C1 segment of cervical spinal cord (tissue), 14 donors: ENCODE measurements at regions not wholly inside any gene's neighbourhood (a gene's known extent, or its start where the extent isn't known, plus 50 kb on each side); places are given as distances from the start of the nearest gene placed in this dataset.
A peak's percentile ranks its signal among the peaks of the same experiment; 100 is the strongest.

Experiments used
- DNase-seq, 14 donors: peaks; one replicate each; lab custom pipeline; 2025; lab: John Stamatoyannopoulos, UW

- DNase-seq = no peak
These were observed 288.9 kb upstream of the DMAC1 start for GRCh38 chr9:8088477-8088876.

GRCh38 chr9:8085986-8086385 lies 286.4 kb upstream of the DMAC1 start:
- DNase-seq = no peak

- DNase-seq = no peak
These were observed 279.1 kb upstream of the DMAC1 start for GRCh38 chr9:8078641-8079140.

GRCh38 chr9:8074713-8075286 lies 275.2 kb upstream of the DMAC1 start:
- no peak for DNase-seq

- DNase-seq = no peak
These were observed 271.8 kb upstream of the DMAC1 start for GRCh38 chr9:8071445-8071798.

- DNase-seq = no peak
These were observed 271.3 kb upstream of the DMAC1 start for GRCh38 chr9:8070779-8071444.

- no peak for DNase-seq
These were observed 262.9 kb upstream of the DMAC1 start for GRCh38 chr9:8062459-8062858.

GRCh38 chr9:8053501-8053900 lies 253.9 kb upstream of the DMAC1 start:
- no peak for DNase-seq

GRCh38 chr9:8052991-8053390 lies 253.4 kb upstream of the DMAC1 start:
- DNase-seq = no peak

GRCh38 chr9:8037745-8038144 lies 238.2 kb upstream of the DMAC1 start:
- no peak for DNase-seq

GRCh38 chr9:8036914-8037524 lies 237.4 kb upstream of the DMAC1 start:
- no peak for DNase-seq

- DNase-seq = no peak
These were observed 234.2 kb upstream of the DMAC1 start for GRCh38 chr9:8033794-8034193.

GRCh38 chr9:8030095-8030494 lies 230.5 kb upstream of the DMAC1 start:
- no peak for DNase-seq

GRCh38 chr9:8027351-8027750 lies 227.8 kb upstream of the DMAC1 start:
- no peak for DNase-seq

- no peak for DNase-seq
These were observed 226.0 kb upstream of the DMAC1 start for GRCh38 chr9:8025551-8025950.

- DNase-seq = peak in 1 of 14 donors; percentile 32
These were observed 220.6 kb upstream of the DMAC1 start for GRCh38 chr9:8020186-8020585.

- DNase-seq = no peak
These were observed 220.1 kb upstream of the DMAC1 start for GRCh38 chr9:8019636-8020035.

GRCh38 chr9:8014997-8015682 lies 215.6 kb upstream of the DMAC1 start:
- no peak for DNase-seq

GRCh38 chr9:8012986-8013385 lies 213.4 kb upstream of the DMAC1 start:
- no peak for DNase-seq

GRCh38 chr9:8011974-8012373 lies 212.4 kb upstream of the DMAC1 start:
- no peak for DNase-seq

- no peak for DNase-seq
These were observed 197.0 kb upstream of the DMAC1 start for GRCh38 chr9:7996558-7996957.

- DNase-seq = no peak
These were observed 189.2 kb upstream of the DMAC1 start for GRCh38 chr9:7988644-7989280.
